RPMI7951 (cell line): ENCODE measurements at regions not wholly inside any gene's neighbourhood (a gene's known extent, or its start where the extent isn't known, plus 50 kb on each side); places are given as distances from the start of the nearest gene placed in this dataset.
A peak's percentile ranks its signal among the peaks of the same experiment; 100 is the strongest.
"Not testable (repeated sequence)": the region's sequence is repeated elsewhere in the genome, so short reads cannot be mapped to it uniquely, and the experiment has no call there.

Experiments used
- DNase-seq: peaks from one replicate; pipeline ENCODE4 v3.0.0-alpha.2; 2012; ENCODE audit warnings: low read depth

DNA sequence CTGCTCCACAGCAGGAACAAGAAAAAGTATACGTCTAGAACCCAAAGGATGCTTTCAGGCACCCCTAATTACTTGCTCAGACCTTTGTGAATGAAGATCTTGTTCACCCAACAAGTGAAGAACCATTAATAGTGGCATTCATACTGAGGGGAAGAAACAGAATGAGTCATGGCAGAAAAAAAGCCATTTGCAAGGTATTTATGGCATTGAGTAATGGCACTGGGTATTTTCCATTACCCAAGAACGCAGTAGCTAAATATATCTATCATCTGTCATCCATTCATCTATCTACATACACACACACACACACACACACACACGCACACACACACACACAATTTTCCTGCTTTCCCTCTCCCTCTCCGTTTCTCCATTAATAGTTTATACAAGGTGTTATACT lies 56.4 kb upstream of the XIRP2 start:
- DNase-seq = peak; percentile 52

DNA sequence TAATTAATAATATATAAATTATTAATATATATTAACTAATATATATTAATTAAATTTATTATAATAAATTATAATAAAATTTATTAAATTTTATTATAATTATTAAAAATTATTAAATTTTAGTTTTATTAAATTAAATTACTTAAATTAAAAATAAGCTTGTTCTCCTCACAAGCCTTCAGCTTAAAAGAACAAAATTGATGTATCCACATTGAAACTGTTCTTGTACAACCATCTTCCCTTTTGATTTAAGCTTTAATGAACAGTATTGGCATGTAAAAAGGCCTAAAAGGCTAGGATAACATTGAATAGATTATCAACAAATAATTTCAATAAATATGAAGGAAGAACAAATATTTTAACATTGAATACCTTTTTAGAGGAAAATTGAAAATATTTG lies 62.4 kb upstream of the XIRP2 start:
- no peak for DNase-seq

DNA sequence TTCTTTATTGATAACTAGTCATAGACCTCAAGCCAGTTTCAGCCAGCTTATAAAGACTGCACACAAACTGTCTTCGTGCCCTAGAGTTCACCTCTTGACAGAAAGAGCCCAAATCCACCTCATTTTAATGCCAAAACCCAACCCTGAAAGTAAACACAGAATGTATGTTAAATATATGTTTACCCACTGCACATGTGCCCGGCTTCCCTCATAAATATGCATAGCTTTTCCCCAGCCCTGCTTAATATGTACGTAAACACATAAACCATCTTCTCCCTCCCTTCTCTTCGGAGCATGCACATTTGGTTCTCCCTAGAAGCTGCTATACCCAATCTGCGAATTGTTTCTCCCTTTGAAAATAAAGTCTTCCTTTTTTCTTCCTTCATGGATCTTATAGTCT lies 73.9 kb upstream of the XIRP2 start:
- no peak for DNase-seq

DNA sequence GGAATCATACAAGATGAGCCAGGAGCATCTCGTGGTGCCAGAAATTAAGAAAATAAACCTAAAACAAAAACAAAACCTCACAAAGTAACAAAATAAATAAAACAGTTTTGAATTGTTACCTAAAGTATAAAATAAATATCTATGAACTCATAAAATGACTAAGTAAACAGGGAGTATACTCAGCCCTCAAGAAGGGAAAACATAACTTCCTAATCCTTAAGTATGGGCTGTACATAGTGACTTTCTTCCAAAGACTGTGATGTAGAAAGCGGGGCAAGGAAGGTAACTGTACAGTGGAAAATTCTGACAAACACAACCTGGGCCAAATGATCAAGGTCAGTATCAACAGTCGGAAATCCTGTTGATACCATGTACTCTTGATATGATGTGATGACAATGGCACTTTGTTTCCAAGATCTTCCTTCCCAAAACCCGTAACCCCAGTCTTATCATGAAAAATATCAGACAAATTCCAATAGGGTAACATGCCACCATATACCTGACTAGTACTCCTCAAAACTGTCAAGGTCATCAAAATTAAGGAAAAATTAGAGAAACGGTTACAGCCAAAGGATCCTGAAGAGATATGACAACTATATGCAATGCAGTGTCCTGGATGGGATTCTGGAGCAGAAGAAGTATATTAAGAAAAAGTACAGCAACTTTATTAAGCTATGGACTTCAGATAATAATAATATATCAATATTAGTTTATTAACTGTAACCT lies 76.0 kb upstream of the XIRP2 start:
- no peak for DNase-seq

DNA sequence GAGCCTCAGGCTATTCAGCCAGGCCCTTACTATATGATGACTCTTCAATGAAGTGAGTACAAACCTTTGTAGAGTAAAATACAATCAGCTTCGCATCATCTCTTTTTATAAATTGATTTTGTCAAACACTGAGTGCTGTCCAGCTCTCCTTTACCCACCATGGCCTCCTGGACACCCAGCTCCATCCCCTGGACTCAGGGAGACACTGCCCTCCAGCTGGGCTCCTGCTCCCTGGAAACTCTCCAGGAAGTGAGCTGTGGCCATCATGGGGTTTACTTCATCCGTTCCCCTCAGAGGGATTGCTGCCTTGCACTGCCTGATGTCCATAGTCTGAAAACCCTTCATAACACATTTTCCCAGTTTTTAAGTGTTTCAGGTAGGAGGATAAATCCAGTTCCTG lies 82.5 kb upstream of the XIRP2 start:
- no peak for DNase-seq

DNA sequence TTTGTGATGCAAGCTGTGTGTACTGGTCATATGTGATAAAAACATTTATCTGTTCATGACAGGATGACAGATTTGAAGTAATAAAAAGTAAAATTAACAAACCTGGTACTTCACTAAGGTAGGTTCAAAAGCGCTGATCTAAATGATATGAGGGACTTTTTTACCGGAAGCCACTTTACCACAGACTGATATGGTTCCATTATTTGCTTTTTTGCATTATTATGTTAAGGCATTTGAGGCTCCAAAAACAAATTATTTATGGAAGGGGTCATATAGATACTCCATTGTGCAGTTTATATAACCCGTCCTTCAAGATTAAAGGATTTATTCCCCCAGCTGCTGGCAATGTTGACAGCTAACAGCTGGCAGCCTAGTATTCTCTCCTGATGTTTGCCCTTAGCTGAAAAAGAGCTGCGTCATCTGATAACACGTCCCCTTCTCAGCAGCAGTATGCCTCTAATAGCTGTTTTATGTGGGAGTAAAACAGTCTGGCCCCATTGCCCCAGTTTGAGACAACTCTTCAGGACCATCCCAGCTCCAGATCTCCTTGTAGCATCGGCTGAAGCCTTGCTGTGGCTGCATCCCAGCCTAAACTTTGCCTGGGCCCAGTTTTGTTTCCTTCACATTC lies 84.8 kb upstream of the XIRP2 start:
- DNase-seq = no peak

DNA sequence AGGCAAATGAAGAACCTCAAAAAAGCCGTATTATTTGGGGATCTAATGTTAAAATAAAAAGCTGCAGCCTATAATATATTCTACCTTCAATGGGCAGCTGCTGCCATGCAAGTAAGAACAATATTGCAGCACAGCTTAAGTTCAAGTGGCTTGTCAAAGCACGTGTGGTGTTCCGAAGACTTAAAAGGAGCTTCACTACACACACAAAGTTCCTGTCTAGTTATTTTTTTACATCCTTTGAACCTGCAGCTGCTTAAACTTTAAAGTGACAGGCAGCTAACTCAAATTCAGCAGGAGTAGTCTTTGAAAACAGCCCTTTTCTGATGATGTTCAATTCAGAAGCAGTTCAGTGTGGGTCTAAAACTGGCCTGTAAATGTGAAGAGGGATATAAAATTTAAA lies 85.8 kb upstream of the XIRP2 start:
- no peak for DNase-seq

DNA sequence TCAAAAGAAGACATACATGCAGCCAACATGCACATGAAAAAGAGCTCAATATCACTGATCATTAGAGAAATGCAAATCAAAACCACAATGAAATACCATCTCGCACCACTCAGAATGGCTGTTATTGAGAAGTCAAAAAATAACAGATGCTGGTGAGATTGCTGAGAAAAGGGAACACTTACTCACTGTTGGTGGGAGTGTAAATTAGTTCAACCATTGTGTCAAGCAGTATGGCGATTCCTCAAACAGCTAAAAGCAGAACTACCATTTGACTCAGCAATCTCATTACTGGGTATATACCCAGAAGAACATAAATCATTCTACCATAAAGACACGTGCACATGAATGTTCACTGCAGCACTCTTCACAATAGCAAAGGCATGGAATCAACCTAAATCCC lies 95.5 kb upstream of the XIRP2 start:
- DNase-seq = no peak

DNA sequence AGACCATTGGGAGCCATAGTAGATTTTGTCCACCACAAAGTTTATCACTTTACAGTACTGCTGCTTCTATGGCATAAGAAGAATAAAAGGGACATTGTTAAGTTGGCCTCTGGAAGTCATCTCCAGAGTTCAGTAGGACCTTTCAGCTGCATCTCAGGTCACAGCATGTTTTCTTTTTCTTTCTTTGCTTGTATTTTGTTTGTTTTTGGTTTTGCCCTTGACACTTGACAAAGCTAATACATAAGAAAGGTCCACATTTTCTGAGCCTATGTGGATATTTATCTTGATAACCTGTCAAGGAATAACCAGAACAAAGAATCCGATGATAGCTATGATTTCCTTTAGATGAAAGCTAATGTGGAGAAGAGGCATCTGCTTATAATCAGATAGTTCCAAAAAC lies 101.6 kb upstream of the XIRP2 start:
- DNase-seq = no peak

DNA sequence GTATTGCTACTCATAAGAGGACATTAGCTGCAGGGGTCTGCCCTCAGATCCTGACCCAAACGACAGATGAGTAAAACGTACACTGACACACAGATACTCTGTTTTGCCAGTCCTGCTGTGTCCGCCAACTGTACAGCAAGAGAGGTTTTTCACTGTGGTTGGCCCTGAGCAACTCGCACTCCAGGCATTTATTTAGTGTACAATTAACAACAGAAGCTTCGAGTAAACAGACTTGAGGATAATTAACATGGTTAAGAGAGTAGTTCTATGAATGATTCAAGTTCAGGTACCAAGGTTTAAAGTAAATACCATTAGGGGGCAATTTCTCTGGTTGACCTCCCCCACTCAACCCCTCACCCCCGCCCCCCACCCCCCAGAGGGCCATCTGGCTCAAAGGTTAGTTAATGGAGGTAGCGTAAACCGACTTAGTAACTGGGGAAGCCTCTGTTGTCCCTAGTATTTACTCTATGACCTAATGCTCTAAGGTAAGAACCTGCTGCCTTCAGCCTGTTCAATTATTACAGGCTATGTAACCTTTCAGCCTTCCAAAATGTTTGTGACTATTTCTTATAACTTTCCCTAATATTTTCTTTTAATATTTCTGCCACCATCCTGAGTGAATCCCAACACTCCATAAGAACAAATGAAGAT lies 103.9 kb upstream of the XIRP2 start:
- DNase-seq = no peak

DNA sequence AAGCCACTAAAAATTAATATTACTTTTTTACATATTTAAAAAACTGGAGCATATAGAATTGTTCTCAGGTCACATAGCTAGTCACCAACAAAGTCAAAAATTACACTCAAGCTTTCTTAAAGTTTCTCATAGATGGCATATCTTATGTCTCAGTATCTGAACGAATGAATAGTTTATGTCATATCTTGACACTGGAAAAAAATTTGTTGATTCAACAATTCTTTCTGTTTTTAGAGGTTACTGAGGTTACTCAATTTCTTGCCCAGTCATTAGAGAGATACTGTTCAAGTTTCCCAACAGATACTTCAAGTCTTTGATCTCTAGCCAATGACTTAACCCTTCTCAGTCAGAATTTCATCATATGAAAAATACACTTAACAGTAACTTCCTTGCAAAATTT lies 113.1 kb upstream of the XIRP2 start:
- DNase-seq = no peak

DNA sequence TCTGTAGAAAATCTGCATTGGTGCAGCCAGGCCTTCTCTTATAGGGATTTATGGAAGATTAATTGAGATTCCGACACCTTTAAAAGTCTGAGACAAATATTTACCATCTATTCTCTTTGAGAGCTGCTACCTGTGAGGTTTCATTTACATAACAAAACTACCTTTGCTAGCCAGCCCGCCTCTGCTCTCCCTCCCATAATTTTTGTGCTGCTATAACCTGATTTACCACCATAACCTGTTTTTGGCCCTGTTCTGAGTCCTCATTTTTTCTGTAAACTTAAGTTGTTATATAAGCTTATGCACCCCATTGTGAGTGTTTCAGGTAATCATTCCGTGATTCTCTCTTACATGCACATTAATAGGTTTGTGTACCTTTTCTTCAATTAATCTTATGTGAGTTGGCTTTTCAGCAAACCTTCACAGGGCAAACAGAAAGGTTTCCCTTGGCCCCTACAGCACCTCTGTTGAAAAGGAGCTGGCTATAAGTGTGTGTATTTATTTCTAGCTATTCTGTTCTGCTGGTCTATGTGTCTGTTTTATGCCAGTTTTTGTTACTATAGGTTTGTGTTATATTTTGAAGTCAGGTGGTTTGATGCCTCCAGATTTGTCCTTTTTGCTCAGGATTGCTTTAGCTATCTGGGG lies 114.9 kb upstream of the XIRP2 start:
- no peak for DNase-seq

DNA sequence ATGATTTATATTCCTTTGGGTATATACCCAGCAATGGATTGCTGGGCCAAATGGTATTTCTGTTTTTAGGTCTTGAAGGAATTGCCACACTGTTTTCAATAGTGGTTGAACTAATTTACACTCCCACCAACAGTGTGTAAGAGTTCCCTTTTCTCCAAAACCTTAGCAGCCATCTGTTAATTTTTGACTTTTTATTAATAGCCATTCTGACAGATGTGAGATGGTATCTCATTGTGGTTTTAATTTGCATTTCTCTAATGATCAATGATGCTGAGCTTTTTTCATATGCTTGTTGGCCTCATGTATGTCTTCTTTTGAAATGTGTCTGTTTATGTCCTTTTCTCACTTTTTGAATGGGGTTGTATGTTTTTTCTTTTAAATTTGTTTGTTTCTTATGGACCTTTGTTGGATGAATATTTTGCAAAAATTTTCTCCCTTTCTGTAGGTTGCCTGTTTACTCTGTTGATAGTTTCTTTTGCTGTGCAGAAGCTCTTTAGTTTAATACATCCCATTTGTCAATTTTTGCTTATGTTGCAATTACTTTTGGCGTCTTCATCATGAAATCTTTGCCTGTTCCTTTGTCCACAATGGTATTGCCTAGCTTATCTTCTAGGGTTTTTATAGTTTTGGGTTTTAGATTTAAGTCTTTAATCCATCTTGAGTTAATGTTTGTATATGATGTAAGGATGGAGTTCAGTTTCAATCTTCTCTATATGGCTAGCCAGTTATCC lies 119.7 kb upstream of the XIRP2 start:
- no peak for DNase-seq

DNA sequence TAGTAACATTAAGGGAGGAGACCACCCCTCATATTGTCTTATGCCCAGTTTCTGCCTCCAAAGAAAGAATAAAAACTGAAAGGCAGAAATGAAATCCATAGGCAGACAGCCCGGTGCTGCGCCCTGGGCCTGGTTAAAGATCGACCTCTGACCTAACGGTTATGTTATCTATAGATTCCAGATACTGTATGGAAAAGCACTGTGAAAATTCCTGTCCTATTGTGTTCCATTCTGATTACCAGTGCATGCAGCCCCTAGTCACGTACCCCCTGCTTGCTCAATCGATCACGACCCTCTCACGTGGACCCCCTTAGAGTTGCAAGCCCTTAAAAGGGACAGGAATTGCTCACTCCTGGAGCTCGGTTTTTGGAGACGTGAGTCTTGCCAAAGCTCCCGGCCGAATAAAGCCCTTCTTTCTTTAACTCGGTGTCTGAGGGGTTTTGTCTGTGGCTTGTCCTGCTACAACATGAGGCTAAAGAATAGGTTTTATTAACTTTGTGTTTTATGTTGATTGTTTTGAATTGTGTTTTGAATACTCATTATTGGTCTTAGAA lies 121.4 kb upstream of the XIRP2 start:
- DNase-seq = not testable (repeated sequence)

DNA sequence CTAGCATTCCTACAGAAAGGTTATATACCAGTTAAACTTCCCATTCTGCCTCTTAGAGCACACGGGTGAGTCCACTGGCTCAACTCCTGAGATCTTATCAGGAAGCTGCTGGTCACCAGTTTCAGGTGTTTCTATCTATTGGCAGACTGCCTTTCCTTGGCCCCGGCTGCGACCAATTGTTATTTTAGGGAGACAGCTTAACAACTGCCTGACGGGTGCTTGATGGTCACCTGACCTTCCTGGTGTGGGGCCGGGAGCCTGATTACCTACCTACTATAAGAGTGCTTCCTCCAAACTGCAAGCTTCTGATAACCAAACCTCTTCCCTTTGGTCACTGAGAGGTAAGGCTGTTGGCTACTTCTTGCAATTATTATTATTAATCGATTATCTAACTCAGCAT lies 122.1 kb upstream of the XIRP2 start:
- no peak for DNase-seq

DNA sequence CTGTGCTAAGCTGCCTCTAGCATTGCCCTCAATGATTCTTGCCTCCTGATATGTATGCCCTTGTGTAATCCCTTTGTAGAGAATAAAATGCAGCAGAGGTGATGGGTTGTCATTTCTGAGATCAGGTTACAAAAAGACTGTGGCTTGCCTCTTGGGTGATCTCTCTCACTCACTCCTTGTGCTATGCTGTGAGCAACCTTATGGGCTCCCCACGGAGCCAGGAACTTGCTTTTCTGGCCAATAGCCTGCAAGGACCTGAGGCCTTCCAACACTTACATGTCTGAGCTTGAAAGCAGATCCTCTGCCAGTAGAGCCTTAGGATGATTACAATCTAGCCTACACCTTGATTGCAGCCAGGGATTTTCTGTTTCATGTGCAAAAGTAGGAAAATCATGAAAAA lies 123.1 kb upstream of the XIRP2 start:
- no peak for DNase-seq

DNA sequence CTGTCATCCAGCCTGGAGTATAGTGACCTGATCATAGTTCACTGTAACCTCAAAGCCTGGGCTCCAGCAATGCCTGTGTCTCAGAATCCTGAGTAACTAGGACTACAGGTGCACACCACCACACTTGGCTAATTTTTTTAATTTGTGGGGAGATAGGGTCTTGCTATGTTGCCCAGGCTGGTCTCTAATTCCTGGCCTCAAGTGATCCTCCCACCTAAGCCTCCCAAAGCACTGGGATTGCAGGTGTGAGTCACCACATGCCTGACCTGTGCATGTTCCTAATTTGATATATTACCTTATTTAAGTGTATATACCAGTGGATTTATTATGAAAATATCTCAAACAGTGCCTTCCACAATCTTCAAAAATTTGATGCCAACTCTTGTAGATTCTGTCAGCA lies 123.6 kb upstream of the XIRP2 start:
- DNase-seq = no peak

DNA sequence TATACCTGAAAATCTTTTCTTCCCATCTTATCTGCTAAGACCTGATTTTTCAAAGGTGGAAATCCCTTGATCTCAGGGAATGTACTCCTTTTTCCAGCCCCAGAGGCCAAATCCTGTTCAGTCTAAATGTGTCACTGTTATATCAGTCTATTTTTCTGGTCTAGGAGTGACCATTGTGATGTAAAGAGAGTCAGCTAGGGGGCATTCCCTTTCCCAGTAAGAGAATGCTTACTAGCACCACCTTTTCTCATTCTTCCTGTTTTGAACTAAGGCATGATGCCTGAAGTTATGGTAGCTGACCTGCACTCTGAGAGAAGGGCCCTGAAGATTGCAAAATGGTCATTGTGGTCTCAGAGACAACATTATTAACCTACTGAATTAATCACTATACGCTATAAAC lies 124.1 kb upstream of the XIRP2 start:
- DNase-seq = no peak

DNA sequence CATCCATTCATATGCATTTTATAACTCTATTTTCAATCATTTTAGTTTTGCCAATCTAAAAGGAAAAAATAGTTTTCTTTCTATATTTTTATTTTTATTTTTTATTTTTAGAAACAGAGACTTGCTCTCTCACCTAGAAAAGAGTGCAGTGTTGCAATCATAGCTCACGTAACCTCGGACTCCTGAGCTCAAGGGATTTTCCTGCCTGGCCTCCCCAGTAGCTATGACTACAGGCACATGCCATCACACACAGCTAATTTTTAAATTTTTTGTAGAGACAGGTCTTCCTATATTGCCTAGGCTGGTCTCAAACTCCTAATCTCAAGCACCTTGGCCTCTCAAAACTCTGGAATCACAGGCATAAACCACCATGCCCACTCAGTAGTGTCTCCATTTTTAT lies 125.5 kb upstream of the XIRP2 start:
- no peak for DNase-seq

DNA sequence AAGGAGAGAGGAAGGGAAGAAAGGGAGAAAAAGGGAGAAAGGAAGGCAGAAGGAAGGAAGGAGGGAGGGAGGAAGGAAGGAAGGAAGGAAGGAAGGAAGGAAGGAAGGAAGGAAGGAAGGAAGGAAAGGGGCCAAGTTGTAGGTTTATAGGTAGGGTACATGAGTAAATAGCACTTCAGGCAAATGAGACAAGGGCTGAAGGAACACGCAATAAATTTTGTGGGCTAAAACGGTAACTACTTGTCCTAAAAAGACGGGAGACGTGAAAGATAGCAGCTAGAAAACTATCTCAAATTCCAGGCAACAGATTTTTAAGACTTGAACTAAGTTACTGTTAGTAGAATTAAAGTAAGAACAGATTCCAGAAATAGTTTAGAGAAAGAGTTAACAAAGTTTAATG lies 129.3 kb upstream of the XIRP2 start:
- no peak for DNase-seq

DNA sequence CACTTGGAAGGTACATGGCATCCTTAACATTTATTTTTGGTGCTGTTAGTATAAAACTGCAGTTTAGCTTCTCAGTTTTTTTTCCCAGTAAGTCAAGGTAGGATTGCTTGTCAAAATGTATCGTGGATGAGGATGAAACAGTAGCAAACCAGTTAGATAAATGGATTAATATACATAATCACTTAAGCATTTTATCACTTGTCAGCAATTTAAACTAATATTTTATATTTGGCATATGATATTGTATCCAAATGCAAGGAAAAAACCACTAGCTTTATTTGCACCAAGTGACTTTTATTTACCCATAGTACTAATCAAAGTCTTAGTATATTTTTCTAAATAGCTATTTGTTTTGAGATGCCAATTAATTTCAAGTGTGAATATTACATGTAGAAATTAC lies 137.7 kb upstream of the XIRP2 start:
- DNase-seq = no peak

DNA sequence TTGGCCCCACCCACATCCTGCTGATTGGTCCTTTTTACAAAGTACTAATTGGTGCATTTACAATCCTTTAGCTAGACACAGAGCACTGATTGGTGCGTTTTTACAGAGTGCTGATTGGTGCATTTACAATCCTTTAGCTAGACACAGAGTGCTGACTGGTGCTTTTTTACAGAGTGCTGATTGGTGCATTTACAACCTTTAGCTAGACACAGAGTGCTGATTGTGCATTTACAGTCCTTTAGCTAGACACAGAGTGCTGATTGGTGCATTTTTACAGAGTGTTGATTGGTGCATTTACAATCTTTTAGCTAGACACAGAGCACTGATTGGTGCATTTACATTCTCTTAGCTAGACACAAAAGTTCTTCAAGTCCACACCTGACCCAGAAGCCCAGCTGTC lies 144.2 kb upstream of the XIRP2 start:
- DNase-seq = not testable (repeated sequence)
